ENCODE measurements at regions not wholly inside any gene's neighbourhood (a gene's known extent, or its start where the extent isn't known, plus 50 kb on each side); places are given as distances from the start of the nearest gene placed in this dataset.

DNA sequence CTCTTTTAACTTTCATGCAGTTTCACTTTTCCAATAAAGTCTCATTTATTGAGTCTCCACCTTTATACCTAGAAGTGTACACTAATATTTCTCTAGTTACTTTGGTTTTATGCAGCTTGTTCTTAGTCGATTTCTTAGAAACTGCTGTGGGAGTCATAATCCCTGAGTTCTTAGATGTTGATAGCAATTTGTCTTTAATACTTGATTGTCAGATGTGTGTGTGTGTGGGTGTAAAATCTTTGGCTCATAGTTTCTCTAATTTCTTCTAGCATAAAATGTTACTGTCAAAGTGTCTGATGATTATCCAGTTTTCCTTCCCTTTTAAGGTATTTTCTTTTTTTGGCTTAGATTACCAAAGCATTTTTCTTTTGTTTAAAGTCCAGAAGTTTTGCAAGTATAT lies 473.8 kb upstream of the PTCHD4 start:
- no peak for TF ChIP-seq CTCF (IDR thresholded peaks at IDR 0.05; ENCODE audit: unreplicated experiment)
- no peaks in the 10 kb centered on the region for H3K4me1 Mint-ChIP-seq (ENCODE audit: insufficient read depth, unreplicated experiment)
- DNase-seq (ENCODE audit: unreplicated experiment), result no peak
- ChIA-PET CTCF (no interaction called here), POLR2A (no interaction called here)
- no peak overlapping the region for H3K27ac Mint-ChIP-seq (ENCODE audit: low read depth, unreplicated experiment)
- H3K9me3 Mint-ChIP-seq (ENCODE audit: unreplicated experiment), result no peaks in the 10 kb centered on the region
- no peaks in the 10 kb centered on the region for H3K36me3 Mint-ChIP-seq (ENCODE audit: insufficient read depth, unreplicated experiment)
- H3K4me3 Mint-ChIP-seq (ENCODE audit: unreplicated experiment), result no peak overlapping the region
- H3K27me3 Mint-ChIP-seq (ENCODE audit: insufficient read depth, unreplicated experiment), result no peaks in the 10 kb centered on the region
- BruUV-seq (replicated peaks), result no TSS peak
- intact Hi-C loops (cut with micrococcal nuclease), result no loop called here

DNA sequence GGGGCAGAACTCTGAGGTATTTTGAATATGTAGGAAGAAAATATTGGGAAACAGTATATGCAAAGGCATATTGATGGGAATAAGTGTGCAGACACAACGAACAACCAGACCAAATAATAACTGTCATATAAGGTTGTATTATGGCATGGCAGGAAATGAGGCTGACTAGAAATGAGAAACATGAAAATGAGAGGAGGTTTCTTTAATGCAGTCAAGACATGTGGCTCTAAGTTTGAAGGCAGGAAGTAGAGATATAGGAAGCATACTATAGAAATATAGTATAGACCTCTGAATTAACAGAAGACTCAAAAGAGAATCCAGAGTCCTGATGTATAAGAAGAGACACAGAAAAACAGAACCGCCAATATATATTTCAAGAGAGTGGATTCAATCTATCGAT lies 459.7 kb upstream of the PTCHD4 start:
- H3K27ac Mint-ChIP-seq (ENCODE audit: low read depth, unreplicated experiment), result no peak overlapping the region
- H3K4me1 Mint-ChIP-seq (ENCODE audit: insufficient read depth, unreplicated experiment), result peaks cover 9% of the 10 kb centered on the region
- no peaks in the 10 kb centered on the region for H3K36me3 Mint-ChIP-seq (ENCODE audit: insufficient read depth, unreplicated experiment)
- DNase-seq (ENCODE audit: unreplicated experiment), result no peak
- intact Hi-C loops (cut with micrococcal nuclease), result no loop called here
- ChIA-PET POLR2A (no interaction called here), CTCF (interaction anchor here (0.6 to 0.7 kb wide), 3 partner anchors 10 to 52 kb away, joined by 3 read pairs; no protein-coding TSS in a partner anchor)
- TF ChIP-seq CTCF (IDR thresholded peaks at IDR 0.05; ENCODE audit: unreplicated experiment), result no peak
- BruUV-seq (replicated peaks), result no TSS peak
- H3K4me3 Mint-ChIP-seq (ENCODE audit: unreplicated experiment), result no peak overlapping the region
- no peaks in the 10 kb centered on the region for H3K9me3 Mint-ChIP-seq (ENCODE audit: unreplicated experiment)
- no peaks in the 10 kb centered on the region for H3K27me3 Mint-ChIP-seq (ENCODE audit: insufficient read depth, unreplicated experiment)

GRCh38 chr6:48568856-48569255 lies 457.9 kb upstream of the PTCHD4 start:
- Mint-ChIP-seq H3K27me3 (ENCODE audit: insufficient read depth, unreplicated experiment) (no peaks in the 10 kb centered on the region), H3K4me1 (ENCODE audit: insufficient read depth, unreplicated experiment) (peaks cover 9% of the 10 kb centered on the region), H3K4me3 (ENCODE audit: unreplicated experiment) (no peak overlapping the region), H3K27ac (ENCODE audit: low read depth, unreplicated experiment) (no peak overlapping the region), H3K9me3 (ENCODE audit: unreplicated experiment) (no peaks in the 10 kb centered on the region), H3K36me3 (ENCODE audit: insufficient read depth, unreplicated experiment) (no peaks in the 10 kb centered on the region)
- ChIA-PET POLR2A (interaction anchor here (0.7 kb wide), 2 partner anchors 12 to 203 kb away, joined by 3 read pairs; no protein-coding TSS in a partner anchor), CTCF (interaction anchor here (1.0 to 1.3 kb wide), 2 partner anchors 23 to 191 kb away, joined by 3 read pairs; no protein-coding TSS in a partner anchor)
- no peak for TF ChIP-seq CTCF (IDR thresholded peaks at IDR 0.05; ENCODE audit: unreplicated experiment)
- BruUV-seq (replicated peaks), result no TSS peak
- DNase-seq (ENCODE audit: unreplicated experiment), result no peak
- intact Hi-C loops (cut with micrococcal nuclease), result no loop called here

GRCh38 chr6:48567016-48567415 lies 456.0 kb upstream of the PTCHD4 start:
- intact Hi-C loops (cut with micrococcal nuclease), result no loop called here
- Mint-ChIP-seq H3K27ac (ENCODE audit: low read depth, unreplicated experiment) (peak overlapping the region; percentile 24), H3K9me3 (ENCODE audit: unreplicated experiment) (no peaks in the 10 kb centered on the region), H3K36me3 (ENCODE audit: insufficient read depth, unreplicated experiment) (no peaks in the 10 kb centered on the region), H3K27me3 (ENCODE audit: insufficient read depth, unreplicated experiment) (no peaks in the 10 kb centered on the region), H3K4me1 (ENCODE audit: insufficient read depth, unreplicated experiment) (peaks cover 9% of the 10 kb centered on the region), H3K4me3 (ENCODE audit: unreplicated experiment) (no peak overlapping the region)
- TF ChIP-seq CTCF (IDR thresholded peaks at IDR 0.05; ENCODE audit: unreplicated experiment), result no peak
- ChIA-PET CTCF (interaction anchor here (0.5 to 0.7 kb wide), 3 partner anchors 12 to 471 kb away, joined by 3 read pairs; no protein-coding TSS in a partner anchor), POLR2A (interaction anchor here (0.7 to 1.7 kb wide), 3 partner anchors 13 to 25 kb away, joined by 3 to 7 read pairs (median 4); no protein-coding TSS in a partner anchor)
- peak; percentile 18 for DNase-seq (ENCODE audit: unreplicated experiment)
- no TSS peak for BruUV-seq (replicated peaks)

All from MCF 10A (cell line).